Choroid plexus epithelial cell (primary cell): ENCODE measurements at regions not wholly inside any gene's neighbourhood (a gene's known extent, or its start where the extent isn't known, plus 50 kb on each side); places are given as distances from the start of the nearest gene placed in this dataset.
A peak's percentile ranks its signal among the peaks of the same experiment; 100 is the strongest.

Experiments used
- DNase-seq: peaks from one replicate; pipeline ENCODE4 v3.0.0-alpha.2; 2010; ENCODE audit warnings: low read depth
- H3K4me3 ChIP-seq: 2 replicates; pipeline ENCODE4 v1.5.1; 2011; ENCODE audit warnings: low read depth, mild to moderate bottlenecking, control low read depth, low read length, moderate library complexity
- CTCF ChIP-seq: conservative IDR thresholded peaks from 2 replicates; pipeline ENCODE4 v1.5.1; 2011; ENCODE audit warnings: low read depth, mild to moderate bottlenecking, control low read depth, inconsistent platforms, low read length, moderate library complexity

DNA sequence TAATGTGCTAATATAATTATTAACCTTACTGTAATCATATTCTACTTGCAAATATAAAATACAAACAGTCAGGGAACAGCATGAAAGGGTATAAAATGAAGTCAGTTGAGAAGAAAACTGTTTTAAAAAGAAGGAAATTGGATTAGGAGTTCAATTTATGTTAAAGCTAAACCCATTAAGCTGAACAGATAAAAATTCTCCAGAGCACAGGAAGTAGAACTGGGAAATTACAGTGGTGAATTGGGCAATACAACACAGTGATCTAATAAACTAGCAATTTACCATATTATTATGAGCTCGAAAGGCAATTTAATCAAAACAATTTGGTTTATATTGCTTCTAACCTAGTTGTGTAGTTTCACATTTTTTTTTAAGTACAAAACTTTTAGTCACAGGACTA lies 407.4 kb upstream of the RGS17 start:
- no peak for TF ChIP-seq CTCF
- DNase-seq = peak; percentile 32
- H3K4me3 ChIP-seq = no peak overlapping the region

DNA sequence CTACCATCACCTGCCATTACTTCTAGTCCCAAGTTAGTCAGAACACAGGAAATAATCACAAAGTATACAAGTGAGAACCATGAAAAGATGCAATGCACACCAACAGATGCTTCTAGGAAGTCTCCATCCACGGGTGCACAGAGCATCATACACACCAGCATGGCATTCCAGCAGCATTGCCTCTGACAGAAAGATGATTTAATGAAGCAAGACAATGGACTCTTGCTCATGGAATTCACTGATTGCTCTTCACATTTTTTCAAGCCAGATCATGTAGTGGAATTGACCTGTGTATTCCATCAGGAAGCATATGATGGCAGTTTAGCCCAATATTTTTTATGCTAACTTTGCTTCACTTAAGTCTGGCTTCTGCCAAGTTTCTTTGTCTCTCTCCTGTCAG lies 406.3 kb upstream of the RGS17 start:
- no peak for DNase-seq
- no peak for TF ChIP-seq CTCF
- no peak overlapping the region for H3K4me3 ChIP-seq

GRCh38 chr6:153526479-153526878 lies 395.4 kb upstream of the RGS17 start:
- no peak overlapping the region for H3K4me3 ChIP-seq
- no peak for TF ChIP-seq CTCF
- no peak for DNase-seq

DNA sequence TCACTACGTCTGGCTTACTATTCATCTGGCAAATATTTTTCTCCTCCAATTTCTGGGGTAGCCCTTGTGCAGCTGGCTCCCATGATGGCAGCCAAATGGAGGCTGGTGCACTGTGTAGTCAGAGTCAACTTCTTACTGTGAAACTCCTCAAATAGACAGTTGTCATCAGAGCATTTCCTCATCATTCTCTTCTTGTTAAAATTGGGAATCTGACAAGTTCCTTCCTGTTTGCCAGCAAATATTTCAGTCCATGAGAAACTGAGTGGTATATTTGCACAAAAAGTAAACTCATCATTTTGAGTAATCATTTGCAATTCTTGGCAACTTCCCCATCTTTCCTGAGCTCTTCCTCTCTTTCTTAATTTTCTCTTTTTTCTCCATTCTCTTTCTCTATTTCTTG lies 394.9 kb upstream of the RGS17 start:
- no peak for TF ChIP-seq CTCF
- DNase-seq = no peak
- no peak overlapping the region for H3K4me3 ChIP-seq

DNA sequence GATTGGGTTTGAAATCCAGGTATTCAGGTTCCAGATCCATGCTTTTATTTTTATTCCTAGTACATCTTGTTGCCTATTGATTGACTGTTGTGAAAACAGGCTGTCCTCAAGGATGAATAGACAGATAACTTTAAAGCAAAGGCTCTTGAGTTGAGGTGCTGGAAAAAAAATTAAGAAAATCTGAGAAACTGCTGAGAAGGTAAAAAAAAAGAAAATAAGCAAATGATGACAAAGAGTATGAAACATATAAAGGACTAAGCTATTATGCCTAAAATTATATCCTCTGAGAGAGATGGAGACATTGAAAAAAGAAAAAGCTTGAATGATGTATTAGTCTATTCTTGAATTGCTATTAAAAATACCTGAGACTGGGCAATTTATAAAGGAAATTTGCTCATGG lies 392.3 kb upstream of the RGS17 start:
- TF ChIP-seq CTCF = no peak
- H3K4me3 ChIP-seq = no peak overlapping the region
- DNase-seq = no peak

DNA sequence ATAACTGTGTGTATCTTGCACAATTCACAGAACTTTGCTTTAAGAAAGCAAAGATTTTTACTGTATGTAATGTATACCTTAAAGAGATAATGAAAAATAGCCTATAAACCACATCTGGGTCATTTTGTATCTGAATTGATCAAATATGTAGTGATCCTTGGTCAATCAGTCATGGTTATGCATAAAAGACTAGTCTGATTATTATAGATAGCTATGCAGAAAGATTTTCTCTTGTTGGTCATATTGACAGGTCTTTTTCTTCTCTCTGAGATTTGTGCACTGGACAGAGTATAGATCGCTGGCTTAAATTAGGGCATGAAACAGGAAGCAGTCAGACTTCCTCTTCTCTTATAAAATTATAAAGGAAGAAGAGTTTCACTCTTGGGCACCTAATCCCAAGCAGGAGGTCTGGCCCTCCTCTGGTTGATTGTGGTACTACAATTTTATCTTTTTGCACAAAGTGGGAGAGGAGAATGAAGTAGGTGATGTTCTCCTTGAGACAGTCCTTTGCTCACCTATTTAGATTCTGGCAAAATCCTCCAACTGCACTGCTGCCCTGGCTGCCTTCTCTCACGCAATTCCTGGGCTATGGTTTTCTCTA lies 380.9 kb upstream of the RGS17 start:
- peak; percentile 59 for DNase-seq
- TF ChIP-seq CTCF = peak; percentile 83
- H3K4me3 ChIP-seq = no peak overlapping the region

DNA sequence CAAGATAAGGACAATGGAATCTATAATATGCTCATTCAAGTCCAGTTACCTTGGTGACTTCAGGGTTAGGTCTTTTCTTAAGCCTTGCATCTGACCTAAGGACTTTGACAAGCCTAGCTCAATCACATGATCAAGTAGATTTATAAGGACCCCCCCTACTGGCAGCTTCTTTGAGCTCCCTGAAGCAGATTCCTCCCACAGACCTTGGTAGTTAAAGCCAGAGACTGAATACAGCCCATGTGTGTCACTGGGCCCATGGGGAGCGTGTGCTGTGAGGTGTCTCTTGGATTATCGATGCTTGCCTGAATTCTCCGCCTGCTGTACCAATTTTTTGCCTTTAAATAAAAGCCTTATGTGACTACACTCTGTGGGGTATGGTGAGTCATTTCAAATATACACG lies 372.7 kb upstream of the RGS17 start:
- TF ChIP-seq CTCF = peak; percentile 27
- DNase-seq = peak; percentile 6
- H3K4me3 ChIP-seq = no peak overlapping the region
